CD4-positive, CD25-positive, alpha-beta regulatory T cell (primary cell): ENCODE measurements at regions not wholly inside any gene's neighbourhood (a gene's known extent, or its start where the extent isn't known, plus 50 kb on each side); places are given as distances from the start of the nearest gene placed in this dataset.

ENCODE experiments used
- ATAC-seq, 2 donors: fragments of 150-1000 bp; cut with Tn5 transposase; one replicate each; pipeline ENCODE4 v1.10.0; 2021; ENCODE audit warnings: low read depth in 2 of 2, moderate number of reproducible peaks in 2 of 2, moderate library complexity in 1 of 2
- DNase-seq, 3 donors: peaks; one replicate each; pipeline versions ENCODE4 v3.0.0 to v3.0.0-alpha.2; 2012 to 2022; ENCODE audit warnings: mixed read lengths in 1 of 3
- H3K27ac ChIP-seq: one replicate; pipeline ENCODE4 v1.7.0; 2013; ENCODE audit warnings: mild to moderate bottlenecking, low read length; ENCODE audit not compliant: insufficient read depth, poor library complexity, severe bottlenecking
- H3K27me3 ChIP-seq: one replicate; pipeline ENCODE4 v1.7.0; 2013; ENCODE audit warnings: low read length; ENCODE audit not compliant: control insufficient read depth, insufficient read depth
- H3K36me3 ChIP-seq: one replicate; pipeline ENCODE4 v1.7.0; 2013; ENCODE audit warnings: mild to moderate bottlenecking, low read length, moderate library complexity; ENCODE audit not compliant: control insufficient read depth, insufficient read depth
- H3K4me1 ChIP-seq: 2 replicates; pipeline ENCODE4 v1.7.0; 2013; ENCODE audit warnings: mild to moderate bottlenecking, low read length; ENCODE audit not compliant: insufficient read depth, control insufficient read depth, poor library complexity, severe bottlenecking
- H3K4me3 ChIP-seq: one replicate; pipeline ENCODE4 v1.7.0; 2013; ENCODE audit warnings: low read depth, mild to moderate bottlenecking, low read length, moderate library complexity
- H3K9me3 ChIP-seq, 2 experiments: 1 replicate in 1 of 2; 2 replicates in 1 of 2; pipeline ENCODE4 v1.7.0; 2013; ENCODE audit warnings: low read length in 2 of 2, mild to moderate bottlenecking in 1 of 2, moderate library complexity in 1 of 2; ENCODE audit not compliant: control insufficient read depth in 2 of 2
- H3K27ac Mint-ChIP-seq, 3 donors: one replicate each; pipeline ENCODE4 v1.8.0; 2020 to 2022; ENCODE audit warnings: mild to moderate bottlenecking in 3 of 3, mixed read lengths in 3 of 3, moderate library complexity in 2 of 3
- H3K27me3 Mint-ChIP-seq: one replicate; pipeline ENCODE4 v1.8.0; 2022; ENCODE audit warnings: mild to moderate bottlenecking, mixed read lengths
- H3K36me3 Mint-ChIP-seq: one replicate; pipeline ENCODE4 v1.8.0; 2020; ENCODE audit warnings: mixed read lengths
- H3K4me1 Mint-ChIP-seq, 4 donors: one replicate each; pipeline ENCODE4 v1.8.0; 2020 to 2022; ENCODE audit warnings: mixed read lengths in 4 of 4, mild to moderate bottlenecking in 1 of 4
- H3K4me3 Mint-ChIP-seq, 4 donors: one replicate each; pipeline ENCODE4 v1.8.0; 2020 to 2022; ENCODE audit warnings: mild to moderate bottlenecking in 4 of 4, mixed read lengths in 4 of 4, moderate library complexity in 3 of 4
- H3K9me3 Mint-ChIP-seq, 7 donors: one replicate each; pipeline ENCODE4 v1.8.0; 2020 to 2022; ENCODE audit warnings: mixed read lengths in 7 of 7, mild to moderate bottlenecking in 3 of 7, moderate library complexity in 2 of 7

GRCh38 chr5:24428345-24428744, 216.4 kb downstream of the CDH10 start:
- no peak overlapping the region for H3K4me3 ChIP-seq
- Mint-ChIP-seq H3K27me3 (no peaks in the 10 kb centered on the region), H3K4me1 (no peaks in the 10 kb centered on the region), H3K9me3 (peaks cover 0 to 13% (median 7%) of the 10 kb centered on the region in 7 donors), H3K27ac (no peak overlapping the region), H3K4me3 (no peak overlapping the region), H3K36me3 (no peaks in the 10 kb centered on the region)
- no peaks in the 10 kb centered on the region for H3K4me1 ChIP-seq
- no peaks in the 10 kb centered on the region for H3K27me3 ChIP-seq
- no peaks in the 10 kb centered on the region for H3K36me3 ChIP-seq
- DNase-seq (no peak), ATAC-seq (no peak)
- H3K9me3 ChIP-seq: peaks cover 2 to 8% of the 10 kb centered on the region in 2 experiments
- no peak overlapping the region for H3K27ac ChIP-seq

- H3K4me1 ChIP-seq: no peaks in the 10 kb centered on the region
- DNase-seq (no peak), ATAC-seq (no peak)
- Mint-ChIP-seq H3K27ac (no peak overlapping the region), H3K4me3 (no peak overlapping the region), H3K27me3 (no peaks in the 10 kb centered on the region), H3K4me1 (peaks cover 0 to 5% (median 0%) of the 10 kb centered on the region in 4 donors), H3K9me3 (peaks cover 3 to 22% (median 5%) of the 10 kb centered on the region in 7 donors), H3K36me3 (no peaks in the 10 kb centered on the region)
- no peak overlapping the region for H3K27ac ChIP-seq
- H3K36me3 ChIP-seq: no peaks in the 10 kb centered on the region
- no peaks in the 10 kb centered on the region for H3K27me3 ChIP-seq
- H3K4me3 ChIP-seq: no peak overlapping the region
- peaks cover 0 to 7% of the 10 kb centered on the region in 2 experiments for H3K9me3 ChIP-seq
These were observed 211.2 kb downstream of the CDH10 start for GRCh38 chr5:24433555-24433954.
